Hepatocyte (in vitro differentiated cells): ENCODE measurements at regions not wholly inside any gene's neighbourhood (a gene's known extent, or its start where the extent isn't known, plus 50 kb on each side); places are given as distances from the start of the nearest gene placed in this dataset.

Experiments used
- CTCF ChIP-seq: fragments of 200-600 bp; sonication (generic); IDR thresholded peaks from 2 replicates; pipeline ENCODE4 v1.5.1; 2016; ENCODE audit warnings: antibody characterized with exemption, mild to moderate bottlenecking; ENCODE audit not compliant: poor library complexity
- EZH2 ChIP-seq: fragments of 200-600 bp; sonication (generic); IDR thresholded peaks from 2 replicates; pipeline ENCODE4 v1.6.1; 2016; ENCODE audit warnings: antibody characterized with exemption, mild to moderate bottlenecking, borderline replicate concordance
- EZH2phosphoT487 ChIP-seq: fragments of 200-600 bp; sonication (generic); IDR thresholded peaks from one replicate; pipeline ENCODE4 v1.6.1; 2018; ENCODE audit warnings: antibody characterized with exemption, mild to moderate bottlenecking, low read depth, moderate library complexity; ENCODE audit not compliant: unreplicated experiment, severe bottlenecking

DNA sequence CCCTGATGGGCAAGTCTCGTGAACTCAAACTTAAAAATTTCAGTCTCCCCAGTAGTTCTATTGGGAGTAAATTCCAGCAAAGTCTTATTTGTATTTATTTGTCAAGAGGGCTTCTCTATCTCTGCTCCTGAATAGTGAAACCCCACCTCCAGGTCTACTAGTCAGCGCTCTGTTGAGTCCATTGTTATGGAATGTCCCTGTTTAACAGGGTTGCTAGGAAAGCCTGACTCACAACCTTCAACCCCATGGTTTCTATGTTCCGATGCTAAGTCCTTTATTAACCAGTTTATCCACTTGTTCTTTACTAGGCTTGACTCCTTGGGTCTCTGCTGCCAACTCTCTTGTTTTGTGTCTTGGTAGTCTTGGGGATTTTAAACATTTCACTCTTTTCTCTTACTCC, 250.7 kb upstream of the MYOCD start:
- TF ChIP-seq EZH2 (no peak), CTCF (no peak), EZH2phosphoT487 (no peak)
